GM20000 (cell line): ENCODE measurements at regions not wholly inside any gene's neighbourhood (a gene's known extent, or its start where the extent isn't known, plus 50 kb on each side); places are given as distances from the start of the nearest gene placed in this dataset.
"Not testable (repeated sequence)": the region's sequence is repeated elsewhere in the genome, so short reads cannot be mapped to it uniquely, and the experiment has no call there.

Source experiments
- DNase-seq: peaks from one replicate; pipeline ENCODE4 v3.0.0; 2012; ENCODE audit warnings: low spot score
- TF ChIP-seq, protein P1 (sequence below): IDR thresholded peaks from 2 replicates; pipeline ENCODE4 v1.5.1; 2012; ENCODE audit warnings: mild to moderate bottlenecking, control low read depth; ENCODE audit errors: extremely low read depth, missing control alignments

DNA sequence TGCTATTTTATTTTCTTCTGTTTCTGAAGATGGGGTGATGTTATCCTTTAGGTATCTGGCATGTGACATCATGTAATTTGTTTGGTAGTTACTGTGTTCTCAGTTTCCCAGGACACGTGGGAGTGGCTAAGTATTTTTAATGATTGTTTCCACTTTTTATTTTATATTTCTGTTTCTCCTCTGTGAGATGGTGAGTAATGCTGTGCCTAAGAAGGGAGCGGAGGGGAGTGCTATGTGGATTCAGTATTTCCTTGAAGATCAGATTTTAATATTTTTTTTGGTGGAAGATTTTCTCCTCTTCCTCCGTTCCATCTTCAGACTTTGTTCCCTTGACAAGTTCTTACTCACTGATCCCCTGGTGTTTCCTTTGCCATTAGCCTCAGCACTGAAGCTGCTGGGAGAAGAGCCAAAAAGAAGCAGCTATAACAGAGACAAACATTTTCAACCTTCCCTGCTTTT lies 180.0 kb upstream of the MMADHC start:
- DNase-seq: no peak
- TF ChIP-seq, protein P1, sequence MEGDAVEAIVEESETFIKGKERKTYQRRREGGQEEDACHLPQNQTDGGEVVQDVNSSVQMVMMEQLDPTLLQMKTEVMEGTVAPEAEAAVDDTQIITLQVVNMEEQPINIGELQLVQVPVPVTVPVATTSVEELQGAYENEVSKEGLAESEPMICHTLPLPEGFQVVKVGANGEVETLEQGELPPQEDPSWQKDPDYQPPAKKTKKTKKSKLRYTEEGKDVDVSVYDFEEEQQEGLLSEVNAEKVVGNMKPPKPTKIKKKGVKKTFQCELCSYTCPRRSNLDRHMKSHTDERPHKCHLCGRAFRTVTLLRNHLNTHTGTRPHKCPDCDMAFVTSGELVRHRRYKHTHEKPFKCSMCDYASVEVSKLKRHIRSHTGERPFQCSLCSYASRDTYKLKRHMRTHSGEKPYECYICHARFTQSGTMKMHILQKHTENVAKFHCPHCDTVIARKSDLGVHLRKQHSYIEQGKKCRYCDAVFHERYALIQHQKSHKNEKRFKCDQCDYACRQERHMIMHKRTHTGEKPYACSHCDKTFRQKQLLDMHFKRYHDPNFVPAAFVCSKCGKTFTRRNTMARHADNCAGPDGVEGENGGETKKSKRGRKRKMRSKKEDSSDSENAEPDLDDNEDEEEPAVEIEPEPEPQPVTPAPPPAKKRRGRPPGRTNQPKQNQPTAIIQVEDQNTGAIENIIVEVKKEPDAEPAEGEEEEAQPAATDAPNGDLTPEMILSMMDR: no peak

DNA sequence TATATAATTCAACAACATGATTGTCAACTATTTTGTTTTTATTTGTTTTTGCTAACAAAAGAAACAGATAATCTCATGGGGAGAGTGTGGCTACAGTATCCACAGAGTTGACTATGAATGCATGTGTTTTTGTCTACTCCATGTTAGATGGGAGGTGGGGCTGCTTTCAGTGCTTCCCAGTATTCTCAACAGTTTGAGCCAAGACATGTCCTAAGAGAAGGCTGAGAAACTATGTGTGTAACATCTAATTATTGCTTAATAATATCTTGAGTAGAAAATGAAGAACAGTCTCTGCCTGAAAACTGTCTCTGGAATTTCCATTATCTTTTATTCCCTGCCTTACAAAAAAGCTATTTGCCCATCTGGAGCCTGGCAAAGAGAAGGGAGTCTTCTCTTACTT lies 178.8 kb upstream of the MMADHC start:
- DNase-seq: no peak
- TF ChIP-seq, protein P1: no peak

DNA sequence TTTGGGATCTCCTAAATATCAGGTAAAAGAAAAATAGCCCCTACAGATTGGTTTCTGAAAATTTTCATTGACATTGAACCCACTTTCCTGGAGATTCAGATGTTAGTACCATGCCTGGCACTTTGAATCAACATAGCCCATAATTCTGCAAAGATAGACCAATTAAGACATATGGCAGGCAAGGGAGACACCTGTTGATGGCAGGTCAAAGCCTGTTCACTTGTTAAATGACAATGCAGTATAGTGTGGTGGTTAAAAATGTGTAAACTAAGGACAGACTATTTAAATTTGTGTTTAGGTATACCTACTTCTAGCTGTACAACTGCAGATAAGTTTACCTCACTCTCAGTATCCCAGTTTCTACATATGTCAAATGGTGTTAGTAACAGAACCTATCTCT lies 178.1 kb upstream of the MMADHC start:
- DNase-seq: no peak
- TF ChIP-seq, protein P1: no peak

DNA sequence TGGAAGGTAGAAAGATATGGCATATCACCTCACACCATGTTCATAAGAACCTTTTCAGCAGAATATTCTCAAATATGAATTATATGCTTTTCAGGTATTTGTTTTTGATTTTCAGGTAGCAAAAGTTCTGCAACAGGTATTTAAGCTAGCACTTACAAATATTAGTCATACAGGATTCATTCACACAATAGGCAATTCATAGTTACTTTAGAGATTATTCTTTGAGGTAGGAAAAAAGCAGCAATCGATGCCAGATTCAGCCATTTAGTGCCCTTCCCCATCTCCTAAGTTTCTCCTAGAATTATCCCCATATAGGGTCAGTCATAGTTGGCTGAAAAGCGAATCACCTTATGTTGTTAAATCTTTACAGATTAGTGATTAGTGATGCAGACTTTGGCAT lies 177.4 kb upstream of the MMADHC start:
- DNase-seq: no peak
- TF ChIP-seq, protein P1: no peak

DNA sequence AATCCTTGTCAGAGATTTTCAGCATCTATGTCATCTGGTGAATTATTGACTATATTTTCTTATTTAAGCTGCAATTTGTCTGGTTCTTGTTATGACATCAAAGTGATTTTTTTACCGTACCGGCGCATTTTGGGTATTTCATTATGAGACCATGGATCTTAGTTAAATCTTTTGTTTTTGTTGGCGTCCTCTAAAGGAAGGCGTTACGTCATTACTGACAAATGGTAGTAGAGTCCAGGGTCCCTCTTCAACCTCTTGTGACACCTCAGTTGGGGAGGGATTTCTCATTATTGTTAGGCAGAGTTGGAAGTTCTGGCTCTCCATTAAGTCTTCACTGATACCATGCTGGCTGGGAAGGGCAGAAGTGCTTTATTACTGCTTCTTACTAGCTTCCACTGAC lies 175.8 kb upstream of the MMADHC start:
- DNase-seq: no peak
- TF ChIP-seq, protein P1: no peak

DNA sequence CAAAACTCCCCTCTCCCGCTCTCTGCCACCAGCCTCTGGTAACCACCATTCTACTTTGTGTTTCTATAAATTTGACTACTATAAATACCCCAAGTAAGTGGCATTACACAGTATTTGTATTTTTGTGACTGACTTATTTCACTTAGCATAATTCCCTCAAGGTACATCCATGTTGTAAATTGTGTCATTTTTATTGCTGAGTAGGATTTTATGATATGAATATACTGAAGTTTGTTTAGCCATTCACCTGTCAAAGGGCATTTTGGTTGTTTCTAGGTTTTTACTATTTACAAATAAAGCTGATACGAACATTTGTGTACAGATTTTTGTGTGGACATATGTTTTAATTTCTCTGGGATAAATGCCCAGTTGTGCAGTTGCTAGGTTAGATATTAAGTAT lies 174.0 kb upstream of the MMADHC start:
- no peak for DNase-seq
- TF ChIP-seq, protein P1: no peak

DNA sequence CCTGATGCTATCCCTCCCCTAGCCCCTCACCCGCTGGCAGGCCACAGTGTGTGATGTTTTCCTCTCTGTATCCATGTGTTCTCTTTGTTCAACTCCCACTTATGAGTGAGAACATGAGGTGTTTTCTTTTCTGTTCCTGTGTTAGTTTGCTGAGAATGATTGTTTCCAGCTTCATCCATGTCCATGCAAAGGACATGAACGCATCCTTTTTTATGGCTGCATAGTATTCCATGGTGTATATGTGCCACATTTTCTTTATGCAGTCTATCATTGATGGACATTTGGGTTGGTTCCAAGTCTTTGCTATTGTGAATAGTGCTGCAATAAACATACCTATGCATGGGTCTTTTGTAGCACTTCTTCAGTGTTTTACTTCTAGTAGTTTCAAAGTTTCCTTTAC lies 171.8 kb upstream of the MMADHC start:
- DNase-seq: not testable (repeated sequence)

DNA sequence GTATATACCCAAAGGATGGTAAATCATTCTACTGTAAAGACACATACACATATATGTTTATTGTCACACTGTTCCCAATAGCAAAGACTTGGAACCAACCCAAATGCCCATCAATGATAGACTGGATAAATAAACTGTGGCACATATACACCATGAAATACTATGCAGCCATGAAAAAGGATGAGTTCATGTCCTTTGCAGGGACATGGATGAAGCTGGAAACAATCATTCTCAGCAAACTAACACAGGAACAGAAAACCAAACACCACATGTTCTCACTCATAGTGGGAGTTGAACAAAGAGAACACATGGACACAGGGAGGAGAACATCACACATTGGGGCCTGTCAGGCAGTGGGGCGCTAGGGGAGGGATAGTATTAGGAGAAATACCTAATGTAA lies 167.1 kb upstream of the MMADHC start:
- not testable (repeated sequence) for DNase-seq

DNA sequence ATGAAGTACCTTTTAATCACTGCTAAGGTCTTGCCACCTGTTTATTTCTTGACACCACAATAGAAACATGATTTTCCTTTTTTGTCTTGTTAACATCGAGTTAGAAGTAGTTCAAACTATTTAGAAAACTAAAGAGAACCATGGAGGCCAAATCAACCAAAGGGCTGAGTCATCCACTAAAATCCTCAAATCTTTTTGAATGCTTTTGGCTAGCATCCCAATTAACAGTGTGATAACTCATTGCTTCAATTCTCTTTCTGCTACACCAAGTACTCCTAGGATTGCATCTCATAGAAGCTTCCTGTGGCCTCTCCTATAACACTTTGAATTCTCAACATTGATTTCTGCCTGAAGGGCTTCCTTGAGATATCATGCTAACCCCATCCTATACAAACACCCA lies 159.9 kb upstream of the MMADHC start:
- TF ChIP-seq, protein P1: no peak
- DNase-seq: no peak
